GM21528 (cell line): ENCODE measurements at regions not wholly inside any gene's neighbourhood (a gene's known extent, or its start where the extent isn't known, plus 50 kb on each side); places are given as distances from the start of the nearest gene placed in this dataset.
"Not testable (repeated sequence)": the region's sequence is repeated elsewhere in the genome, so short reads cannot be mapped to it uniquely, and the experiment has no call there.

Source experiments
- ATAC-seq: cut with Tn5 transposase; IDR thresholded peaks from one replicate; pipeline ENCODE4 v1.9.1; 2021; ENCODE audit warnings: mild to moderate bottlenecking, moderate library complexity; ENCODE audit not compliant: unreplicated experiment, low FRiP score

DNA sequence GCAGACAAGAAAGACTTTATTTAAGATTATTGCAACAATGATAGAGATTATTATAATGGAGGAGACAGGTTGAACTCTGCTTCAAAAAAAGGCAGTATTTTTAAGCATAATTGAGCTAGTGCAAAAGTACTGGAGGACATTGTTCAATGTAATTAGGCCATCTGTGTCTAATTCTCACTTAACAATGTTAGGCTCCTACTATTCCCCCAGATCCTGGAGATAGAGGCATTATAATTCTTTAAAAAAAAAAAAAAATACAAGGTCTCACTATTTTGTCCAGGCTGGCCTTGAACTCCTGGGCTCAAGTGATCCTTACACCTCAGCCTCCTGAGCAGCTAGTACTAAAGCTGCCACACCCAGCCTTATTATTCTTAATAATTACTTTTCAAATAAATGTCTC lies 193.4 kb upstream of the NUDT12 start:
- no peak for ATAC-seq

DNA sequence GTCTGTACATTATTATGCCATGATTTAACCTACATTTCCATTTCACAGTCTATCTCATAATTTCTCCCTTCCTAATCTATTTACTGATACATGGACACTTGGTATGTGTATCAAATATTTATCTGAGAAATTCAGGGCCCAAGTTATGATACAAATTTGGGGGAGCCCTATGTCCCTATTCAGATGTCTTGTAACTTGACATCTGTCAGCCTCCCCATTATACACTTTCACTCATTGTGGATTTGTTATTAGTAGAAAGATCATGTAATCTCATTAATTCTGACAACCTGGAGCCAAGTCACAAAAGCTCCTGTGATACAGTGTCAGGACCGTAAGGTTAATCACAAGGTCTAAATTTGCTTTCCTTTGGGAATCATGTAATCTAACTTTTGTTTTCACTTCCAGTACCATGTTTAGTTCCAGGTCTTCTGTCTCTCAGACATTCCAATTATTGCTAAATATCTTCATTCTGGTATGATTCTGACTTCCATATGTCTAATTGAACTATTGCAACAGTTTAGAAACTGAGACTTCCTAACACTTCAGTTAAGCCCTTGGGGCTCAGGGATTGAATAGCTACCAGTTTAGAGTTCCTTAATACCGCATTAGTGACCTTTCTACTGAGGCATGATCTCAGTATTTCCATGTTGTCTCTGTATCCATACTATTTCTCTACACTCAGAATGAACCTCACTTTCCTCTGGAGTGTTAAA lies 182.9 kb upstream of the NUDT12 start:
- no peak for ATAC-seq

DNA sequence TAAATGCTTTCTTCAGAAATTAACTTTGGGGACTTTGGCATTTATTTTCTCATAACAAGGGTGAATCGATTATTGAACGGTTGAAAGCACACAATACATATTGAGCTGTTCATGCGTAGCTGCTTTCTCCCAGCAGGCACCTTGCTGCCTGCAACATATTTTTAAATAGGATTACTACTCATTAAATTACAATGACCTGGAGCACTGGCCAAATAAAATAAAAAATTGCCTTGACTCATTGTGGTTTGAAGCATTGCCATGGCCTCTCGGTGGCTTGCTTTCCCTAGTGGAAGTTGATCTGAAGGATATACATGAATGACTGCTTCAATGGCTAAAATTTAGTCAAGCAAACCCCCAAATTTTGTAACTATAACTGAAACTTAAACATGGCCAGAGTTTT lies 181.6 kb upstream of the NUDT12 start:
- no peak for ATAC-seq

DNA sequence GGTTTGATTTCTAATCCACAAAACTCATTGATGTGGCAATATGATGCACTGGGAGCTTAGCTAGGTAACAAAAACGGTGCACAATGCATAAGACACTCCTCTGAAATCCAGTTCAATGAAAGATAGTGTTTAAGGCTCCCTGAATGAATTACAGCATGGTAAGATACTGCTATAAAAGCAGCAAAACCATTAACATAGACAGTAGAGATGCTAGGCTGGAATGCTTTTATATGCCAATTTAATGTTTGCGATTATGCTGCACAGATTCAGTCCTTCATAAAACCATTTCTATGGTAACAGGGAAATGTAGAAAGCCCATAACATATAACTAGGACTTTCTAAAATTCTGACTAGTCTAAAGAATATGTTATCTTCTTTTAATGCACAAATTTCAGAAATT lies 180.8 kb upstream of the NUDT12 start:
- no peak for ATAC-seq

DNA sequence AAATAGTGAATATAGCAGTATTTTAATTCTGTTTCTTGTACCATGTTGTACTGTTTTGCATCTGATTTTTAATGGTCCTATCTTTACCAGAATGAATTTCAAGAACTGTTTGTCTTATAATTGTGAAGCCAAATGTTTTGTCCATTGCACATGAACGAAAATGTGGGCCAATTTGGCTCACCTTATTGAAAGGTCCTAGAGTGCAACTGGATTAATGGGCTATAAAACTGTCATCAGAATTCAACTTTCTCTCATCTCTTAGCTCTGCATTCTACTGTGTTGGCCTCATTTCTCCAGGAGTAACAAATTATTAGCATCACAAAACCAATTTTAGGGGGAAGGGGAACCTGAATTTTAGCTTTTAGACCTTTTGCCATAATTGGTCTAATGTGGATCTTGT lies 179.4 kb upstream of the NUDT12 start:
- no peak for ATAC-seq

DNA sequence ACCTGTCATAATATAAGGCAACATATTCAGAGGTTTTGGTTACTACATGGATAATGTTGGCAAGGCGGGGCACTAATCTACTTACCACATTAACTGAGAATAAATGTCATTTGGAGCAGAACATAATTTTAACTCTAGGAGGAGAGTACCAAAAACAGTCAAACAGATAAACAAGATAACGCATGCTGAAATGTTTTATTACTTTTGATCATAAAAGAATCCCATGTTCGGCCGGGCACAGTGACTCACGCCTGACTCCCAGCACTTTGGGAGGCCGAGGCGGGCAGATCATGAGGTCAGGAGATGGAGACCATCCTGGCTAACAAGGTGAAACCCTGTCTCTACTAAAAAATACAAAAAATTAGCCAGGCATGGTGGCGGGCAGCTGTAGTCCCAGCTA lies 173.8 kb upstream of the NUDT12 start:
- not testable (repeated sequence) for ATAC-seq

DNA sequence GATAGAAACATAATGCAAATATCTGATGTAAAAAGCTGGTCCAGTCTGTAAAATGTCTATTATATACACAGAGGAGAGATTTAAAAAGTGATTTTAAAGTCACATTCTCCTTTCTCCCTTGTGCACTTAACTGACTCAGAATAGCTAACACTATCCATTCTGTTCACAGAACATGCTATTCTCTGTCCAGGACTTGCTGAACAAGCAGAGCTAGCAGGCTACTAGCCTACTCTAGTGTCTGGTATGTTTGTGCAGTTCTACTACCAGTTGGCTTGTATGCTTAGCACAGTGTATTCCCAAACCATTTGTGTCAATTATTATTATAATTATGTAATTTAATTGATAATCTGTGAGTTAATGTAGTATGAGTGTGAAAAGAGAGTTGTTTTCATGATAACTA lies 161.7 kb upstream of the NUDT12 start:
- no peak for ATAC-seq

DNA sequence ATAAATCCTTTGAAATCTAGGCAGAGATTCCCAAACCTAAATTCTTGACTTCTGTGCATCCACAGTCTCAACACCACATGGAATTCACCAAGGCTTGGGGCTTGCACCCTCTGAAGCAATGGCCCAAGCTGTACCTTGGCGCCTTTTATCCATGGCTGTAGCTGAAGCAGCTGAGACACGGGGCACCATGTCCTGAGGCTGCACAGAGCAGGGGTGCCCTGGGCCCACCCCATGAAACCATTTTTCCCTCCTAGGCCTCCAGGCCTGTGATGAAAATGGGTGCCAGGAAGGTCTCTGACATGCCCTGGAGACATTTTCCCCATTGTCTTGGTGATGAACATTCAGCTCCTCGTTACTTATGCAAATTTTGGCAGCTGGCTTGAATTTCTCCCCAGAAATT lies 158.6 kb upstream of the NUDT12 start:
- no peak for ATAC-seq

DNA sequence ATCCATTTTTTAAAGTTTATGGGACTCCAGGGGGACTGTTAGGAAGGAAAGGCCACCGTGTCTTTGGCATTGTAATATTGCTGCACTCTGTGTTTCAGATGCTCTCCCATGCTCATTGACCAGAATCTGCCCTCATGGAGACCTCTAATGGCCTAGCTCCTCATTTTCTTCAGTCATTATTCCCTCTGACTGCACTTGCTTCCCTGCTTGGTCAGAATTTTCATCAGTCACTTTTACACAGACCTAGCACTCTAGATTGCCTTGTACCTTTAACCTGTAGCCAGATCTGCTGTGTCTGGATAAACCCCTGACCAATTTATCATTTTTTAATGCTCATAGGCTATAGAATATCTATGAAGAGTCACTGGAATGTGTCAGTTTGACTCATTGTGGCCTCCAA lies 155.5 kb upstream of the NUDT12 start:
- ATAC-seq = no peak

DNA sequence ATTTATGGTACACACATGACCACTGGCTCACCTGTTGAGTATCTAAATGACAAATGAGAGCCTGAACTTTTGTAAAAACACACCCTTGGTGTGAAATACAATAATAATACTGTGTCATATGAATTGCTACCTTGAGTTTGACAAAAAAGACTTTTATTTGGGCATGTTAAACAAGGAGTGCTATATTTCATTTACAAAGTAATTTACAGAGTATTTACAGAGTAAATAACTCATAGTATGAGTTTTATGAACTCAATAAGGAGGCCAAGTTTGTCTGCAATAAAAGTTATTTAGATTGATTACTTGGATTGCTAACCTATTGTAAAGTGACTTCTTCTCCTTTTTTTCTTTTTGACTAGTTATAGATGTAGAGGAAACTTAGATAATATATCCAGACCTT lies 146.0 kb upstream of the NUDT12 start:
- no peak for ATAC-seq

DNA sequence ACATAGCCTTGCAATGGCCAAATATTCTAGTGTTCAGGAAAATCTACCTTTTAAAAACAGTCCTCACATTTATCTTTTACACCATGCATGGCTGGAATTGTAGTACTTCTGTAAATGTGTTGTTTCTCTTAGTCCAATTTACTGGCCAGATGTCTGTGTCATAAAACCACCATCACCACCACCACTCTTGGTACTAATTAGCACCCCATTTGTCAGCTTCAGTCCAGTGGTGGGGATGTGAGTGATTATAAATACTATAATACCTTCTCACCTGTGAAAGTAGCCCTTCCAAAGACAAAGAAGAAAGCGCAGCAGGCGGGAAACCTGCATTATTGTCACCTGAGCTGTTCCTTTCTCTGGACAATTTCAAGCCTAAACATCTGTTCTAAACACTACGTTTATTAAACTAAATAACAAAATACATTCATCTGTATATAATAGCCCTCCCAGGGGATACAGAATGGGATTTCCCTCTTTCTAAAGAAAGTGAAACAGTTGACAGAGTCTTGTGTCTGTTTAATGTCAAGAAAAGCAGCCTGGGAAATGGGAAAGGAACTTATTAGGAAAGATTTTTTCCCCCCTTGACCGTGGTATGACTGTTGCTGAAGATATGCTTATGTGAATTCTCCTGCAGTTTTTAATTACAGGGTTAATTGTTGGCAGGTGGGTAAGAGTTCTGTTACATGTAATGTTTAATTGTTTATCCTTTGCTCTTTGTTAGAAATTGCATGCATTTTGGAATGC lies 144.5 kb upstream of the NUDT12 start:
- no peak for ATAC-seq

DNA sequence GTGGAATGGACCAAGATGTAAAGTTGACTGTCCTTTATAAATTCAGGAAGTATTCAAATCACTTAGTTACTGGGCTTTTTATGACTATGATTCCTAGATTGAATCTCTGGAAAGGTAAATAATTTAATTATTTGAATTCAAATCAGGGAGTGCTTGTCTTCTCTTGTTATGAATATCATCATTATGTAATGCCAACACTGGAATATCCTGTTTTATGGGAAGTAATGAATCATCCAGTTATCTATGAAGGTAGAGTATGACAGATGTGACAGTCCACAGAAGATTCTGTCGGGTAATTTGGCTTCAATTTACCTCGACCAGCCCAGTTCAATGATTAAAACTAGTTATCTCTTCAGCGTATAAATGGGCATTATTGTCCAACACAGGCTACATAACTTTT lies 141.0 kb upstream of the NUDT12 start:
- ATAC-seq = no peak

DNA sequence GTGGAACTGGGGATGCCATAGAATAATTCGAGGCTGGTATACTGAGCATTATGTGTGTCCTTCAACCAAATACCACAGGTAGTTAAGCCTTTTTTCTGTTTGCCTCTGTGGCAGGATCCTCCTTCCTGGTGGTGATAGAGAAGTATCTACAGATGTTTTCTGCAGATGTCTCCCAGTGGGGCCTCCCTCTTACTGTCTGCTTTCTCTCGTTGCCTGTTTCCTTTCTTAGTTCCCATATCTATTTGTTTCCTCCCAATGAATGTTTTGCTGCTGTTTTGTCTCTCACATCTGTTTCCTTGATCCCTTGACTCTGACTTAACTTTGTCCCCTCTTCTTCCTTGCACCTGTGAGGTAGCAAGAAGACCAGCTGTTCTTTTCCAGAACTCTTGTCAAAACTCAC lies 130.9 kb upstream of the NUDT12 start:
- ATAC-seq = no peak

DNA sequence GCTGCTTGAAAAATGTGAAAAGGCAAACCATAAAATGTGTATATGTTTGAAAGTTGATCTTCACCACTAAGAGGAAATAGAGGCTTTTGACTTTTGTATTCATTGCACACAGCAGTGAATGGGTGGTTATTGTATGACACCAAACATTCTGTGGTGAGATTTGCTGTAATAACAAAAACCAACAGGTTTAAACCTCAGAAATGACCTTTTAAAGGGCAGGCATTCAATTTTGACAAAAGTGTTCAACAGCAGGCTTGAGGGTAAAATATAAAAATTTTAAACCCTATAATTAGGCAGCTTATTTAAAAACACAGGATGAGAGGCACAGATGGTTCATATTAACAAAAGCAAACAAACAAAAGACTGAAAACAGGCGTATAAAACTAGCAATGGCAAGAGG lies 128.1 kb upstream of the NUDT12 start:
- no peak for ATAC-seq

DNA sequence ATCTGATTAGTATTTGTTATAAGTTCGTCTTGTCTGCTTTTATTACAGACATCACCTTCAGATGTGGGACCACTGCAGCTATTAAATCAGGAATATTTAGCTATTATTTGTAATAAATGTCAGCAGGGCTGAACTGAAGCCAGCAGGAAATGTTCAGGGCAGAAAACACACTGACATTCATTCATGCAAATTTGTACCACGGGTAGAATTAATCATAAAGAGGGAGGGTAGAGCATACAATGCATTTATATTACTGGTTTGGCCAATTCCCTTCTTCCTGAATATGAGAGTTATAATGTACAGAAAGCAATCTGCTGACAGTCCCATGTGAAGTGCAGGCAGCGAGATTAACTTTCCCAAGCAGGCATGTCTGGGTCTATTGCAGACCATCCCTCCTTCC lies 117.3 kb upstream of the NUDT12 start:
- no peak for ATAC-seq

DNA sequence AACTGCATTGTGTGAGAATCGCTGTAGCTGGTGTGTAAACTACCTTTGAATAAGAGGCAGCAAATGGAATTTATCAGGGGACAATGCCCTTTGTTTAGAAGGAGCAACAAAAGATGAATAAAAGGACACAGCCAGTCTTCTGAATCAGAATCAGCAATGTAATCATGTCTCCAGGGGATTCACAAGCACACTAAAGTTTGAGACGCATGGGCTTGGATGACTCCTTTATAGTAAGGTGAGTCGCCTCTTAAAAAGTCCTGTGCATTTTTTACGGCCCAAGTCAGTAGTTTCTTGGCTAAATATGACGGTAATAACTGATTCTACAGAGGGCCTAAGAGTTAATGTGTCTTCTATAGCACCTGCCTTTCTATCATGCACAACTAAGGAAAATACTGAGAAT lies 113.6 kb upstream of the NUDT12 start:
- not testable (repeated sequence) for ATAC-seq

DNA sequence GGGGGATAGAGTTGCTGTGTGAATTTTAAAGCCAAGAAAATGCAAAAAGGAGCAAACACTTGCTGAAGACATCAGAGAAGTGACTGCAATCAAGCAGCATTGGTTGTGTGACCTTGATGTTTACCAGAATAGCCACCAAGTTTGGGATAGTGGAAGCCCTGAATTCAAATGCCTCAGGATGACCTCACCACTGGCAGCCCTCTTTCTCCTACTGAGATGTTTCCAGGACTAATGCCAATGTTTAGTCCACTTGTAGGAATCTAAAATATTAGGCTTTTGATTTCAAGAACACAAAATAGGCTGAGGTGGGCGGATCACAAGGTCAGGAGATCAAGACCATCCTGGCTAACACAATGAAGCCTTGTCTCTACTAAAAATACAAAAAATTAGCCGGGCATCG lies 112.2 kb upstream of the NUDT12 start:
- no peak for ATAC-seq

DNA sequence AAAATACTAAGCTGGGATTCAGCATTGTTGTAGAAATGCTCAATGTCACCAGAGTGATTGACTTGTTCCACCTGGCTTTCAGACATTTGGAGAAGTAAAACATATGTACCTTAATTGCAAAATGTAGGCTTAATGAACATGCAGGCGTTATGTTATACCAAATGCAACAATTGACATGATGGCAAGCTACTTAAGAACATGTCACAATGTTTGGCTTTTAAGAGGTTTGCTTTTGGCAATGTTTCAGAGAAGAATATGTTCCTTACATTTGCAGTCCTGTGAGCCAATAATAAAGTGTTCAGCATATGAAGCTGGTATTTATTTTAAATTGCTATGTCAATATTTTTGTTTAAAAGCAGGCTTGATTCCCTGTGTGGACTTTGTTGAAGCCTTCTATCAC lies 111.7 kb upstream of the NUDT12 start:
- no peak for ATAC-seq

DNA sequence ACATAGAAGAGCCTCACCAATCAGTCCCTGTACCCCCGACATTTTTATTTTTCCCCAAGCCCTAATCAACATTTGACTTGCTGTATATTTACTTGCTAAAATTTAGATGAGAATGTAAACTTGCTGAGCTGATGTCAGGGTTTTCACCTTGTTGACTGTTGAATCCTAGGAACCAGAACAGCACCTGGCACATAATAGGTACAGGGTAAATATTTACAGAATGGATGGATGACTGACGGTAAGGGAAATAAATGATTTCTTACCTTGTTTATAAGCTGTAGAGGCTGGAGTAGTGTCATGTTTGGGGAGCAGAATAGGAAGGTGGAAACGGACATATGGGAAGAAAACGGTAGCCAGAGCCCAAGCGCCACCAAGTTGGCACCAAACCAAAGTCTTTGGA lies 107.0 kb upstream of the NUDT12 start:
- ATAC-seq = no peak

DNA sequence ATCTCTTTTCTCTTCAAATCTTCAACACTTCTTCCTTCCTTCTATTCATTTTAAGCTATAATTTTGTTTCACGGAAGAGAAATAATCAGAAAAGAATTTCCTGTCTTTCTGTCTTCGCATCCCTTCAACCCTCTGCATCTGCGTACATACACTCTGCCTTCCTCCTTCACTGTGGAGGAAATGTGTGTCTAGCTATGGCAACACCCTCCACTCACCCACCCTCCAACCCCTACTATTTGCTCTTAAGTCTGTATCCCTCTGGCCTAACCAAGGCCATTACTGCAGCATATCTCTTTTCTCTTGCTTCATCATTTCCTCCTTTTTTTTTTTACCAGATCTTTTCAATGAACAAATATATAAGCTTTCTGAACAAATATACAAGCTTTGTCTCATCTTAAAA lies 105.7 kb upstream of the NUDT12 start:
- no peak for ATAC-seq

DNA sequence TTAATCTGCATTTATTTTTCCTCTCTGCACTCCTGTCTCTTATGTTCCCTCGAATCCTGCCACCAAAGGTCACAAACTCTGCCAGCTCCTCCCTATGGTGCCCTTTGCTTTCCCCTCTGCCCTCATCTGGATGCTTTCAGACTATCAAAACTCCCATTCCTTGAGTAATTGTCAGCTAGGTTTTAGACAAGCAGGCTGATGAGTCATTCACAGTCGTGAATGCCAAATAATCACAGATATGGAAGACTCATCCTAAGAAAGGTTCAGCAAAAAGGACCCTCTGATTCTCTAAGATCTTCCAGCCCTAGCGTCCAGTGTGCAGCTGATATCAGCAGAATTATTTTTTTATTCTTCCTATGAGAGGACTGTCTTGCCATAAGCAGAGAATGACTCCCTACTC lies 104.5 kb upstream of the NUDT12 start:
- ATAC-seq = no peak

DNA sequence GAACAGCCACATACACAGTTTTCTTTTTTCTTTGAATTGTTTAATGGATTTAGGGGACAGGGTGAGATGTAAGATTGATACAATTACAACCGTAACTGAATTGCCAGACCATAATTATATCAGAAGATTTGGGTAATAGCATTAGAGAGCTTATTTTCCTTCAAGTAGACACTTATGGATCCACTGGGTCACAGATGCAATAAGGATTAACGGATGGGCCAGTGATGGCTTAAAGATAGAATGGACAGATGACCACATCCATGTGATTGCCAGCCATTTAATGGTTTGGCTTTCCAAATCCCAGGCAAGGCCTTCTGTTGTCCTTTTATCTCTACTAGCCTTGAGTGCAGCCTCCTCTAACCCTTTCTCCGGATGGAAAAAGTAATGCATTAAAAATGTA lies 94.7 kb upstream of the NUDT12 start:
- no peak for ATAC-seq
